H1 (cell line): ENCODE measurements at regions not wholly inside any gene's neighbourhood (a gene's known extent, or its start where the extent isn't known, plus 50 kb on each side); places are given as distances from the start of the nearest gene placed in this dataset.

Source experiments
- CTCF ChIP-seq, 3 experiments: IDR thresholded peaks; 1 replicate in 2 of 3; 2 replicates in 1 of 3; pipeline versions ENCODE4 v1.5.1 to v1.6.1; 2011; ENCODE audit warnings: low read length in 3 of 3, mild to moderate bottlenecking in 3 of 3, inconsistent platforms in 2 of 3, low read depth in 1 of 3, moderate library complexity in 1 of 3; ENCODE audit not compliant: insufficient read depth in 1 of 3; ENCODE audit errors: control extremely low read depth in 1 of 3
- E2F6 ChIP-seq: IDR thresholded peaks from 2 replicates; pipeline ENCODE4 v1.6.1; 2012; ENCODE audit warnings: inconsistent platforms
- EP300 ChIP-seq, 2 experiments: IDR thresholded peaks; 1 replicate in 1 of 2; 2 replicates in 1 of 2; pipeline ENCODE4 v1.6.1; 2011 to 2012; ENCODE audit warnings: low read depth in 2 of 2, low read length in 2 of 2, mild to moderate bottlenecking in 2 of 2, borderline replicate concordance in 1 of 2, inconsistent platforms in 1 of 2, moderate library complexity in 1 of 2
- EZH2 ChIP-seq: fragments of 200-600 bp; sonication (generic); IDR thresholded peaks from 2 replicates; pipeline ENCODE4 v1.7.1; 2012; ENCODE audit warnings: low read depth, mild to moderate bottlenecking, moderate library complexity, low read length, inconsistent platforms; ENCODE audit not compliant: severe bottlenecking
- GABPA ChIP-seq: IDR thresholded peaks from 2 replicates; pipeline ENCODE4 v1.6.1; 2011; ENCODE audit warnings: mild to moderate bottlenecking, low read length, moderate library complexity, borderline replicate concordance; ENCODE audit not compliant: insufficient read depth
- POLR2A ChIP-seq, 2 experiments: IDR thresholded peaks; 1 replicate in 1 of 2; 2 replicates in 1 of 2; pipeline ENCODE4 v1.6.1; 2011; ENCODE audit warnings: low read depth in 2 of 2, low read length in 2 of 2, mild to moderate bottlenecking in 2 of 2; ENCODE audit errors: control extremely low read depth in 1 of 2
- POLR2AphosphoS5 ChIP-seq: IDR thresholded peaks from 2 replicates; pipeline ENCODE4 v1.6.1; 2011; ENCODE audit warnings: low read depth, low read length
- TCF12 ChIP-seq: IDR thresholded peaks from 2 replicates; pipeline ENCODE4 v1.6.1; 2011; ENCODE audit warnings: low read depth, mild to moderate bottlenecking, low read length
- USF2 ChIP-seq: IDR thresholded peaks from 2 replicates; pipeline ENCODE4 v1.6.1; 2011; ENCODE audit warnings: low read length, improper control_type of control experiment

GRCh38 chr1:228977741-228978140 is 242.5 kb downstream of the RHOU start:
- no peak for TF ChIP-seq CTCF (IDR thresholded peaks at IDR 0.05; ENCODE audit: control extremely low read depth in 1 of 3, insufficient read depth in 1 of 3, low read depth in 1 of 3, low read length in 3 of 3)
- TF ChIP-seq EP300 (IDR thresholded peaks at IDR 0.05; ENCODE audit: borderline replicate concordance in 1 of 2, low read depth in 2 of 2, low read length in 2 of 2): no peak
- TF ChIP-seq E2F6: no peak
- TF ChIP-seq POLR2A (IDR thresholded peaks at IDR 0.05; ENCODE audit: control extremely low read depth in 1 of 2, low read depth in 2 of 2, low read length in 2 of 2): no peak
- TF ChIP-seq TCF12: no peak
- TF ChIP-seq USF2: no peak
- no peak for TF ChIP-seq POLR2AphosphoS5
- no peak for TF ChIP-seq EZH2
- TF ChIP-seq GABPA: no peak
